IMR-90 (cell line): ENCODE measurements at regions not wholly inside any gene's neighbourhood (a gene's known extent, or its start where the extent isn't known, plus 50 kb on each side); places are given as distances from the start of the nearest gene placed in this dataset.

ENCODE experiments used
- ATAC-seq: fragments of 200-7000 bp; cut with Tn5 transposase; 2 replicates; pipeline ENCODE4 v1.9.1; 2020; ENCODE audit warnings: low read depth, mild to moderate bottlenecking, moderate library complexity
- BruUV-seq: library from RNA; stranded (reverse); fragments of 400-500 nt; replicated peaks from 2 replicates; lab custom pipeline; 2021; lab: Mats Ljungman, UMichigan
- CTCF ChIA-PET: fragments of 300-600 bp; formaldehyde crosslinking; extraction: SDS; loops from one replicate; lab custom pipeline; 2021; ENCODE audit warnings: antibody characterized with exemption; lab: Yijun Ruan, JAX
- POLR2A ChIA-PET: fragments of 300-600 bp; sonication (Branson Sonifier 250); formaldehyde crosslinking; loops from one replicate; lab custom pipeline; 2022; ENCODE audit warnings: antibody characterized with exemption; ENCODE audit not compliant: unreplicated experiment; lab: Charles Lee
- DNase-seq: peaks from one replicate; pipeline ENCODE4 v3.0.0; 2013
- H2AFZ ChIP-seq: replicated peaks from 2 replicates; pipeline ENCODE3; 2013; ENCODE audit warnings: low read length, mild to moderate bottlenecking; ENCODE audit not compliant: poor library complexity
- H2AK5ac ChIP-seq: 2 replicates; pipeline ENCODE4 v1.6.1; 2013; ENCODE audit warnings: low read depth, low read length, inconsistent platforms
- H2AK9ac ChIP-seq: replicated peaks from 2 replicates; pipeline ENCODE3; 2013; ENCODE audit warnings: mild to moderate bottlenecking, low read depth, low read length, moderate library complexity; ENCODE audit not compliant: poor library complexity
- H2BK120ac ChIP-seq: 2 replicates; pipeline ENCODE4 v1.6.1; 2013; ENCODE audit warnings: low read depth, low read length, inconsistent platforms
- H2BK15ac ChIP-seq: 3 replicates; pipeline ENCODE4 v1.6.1; 2013; ENCODE audit warnings: low read depth, low read length, inconsistent platforms
- H2BK20ac ChIP-seq: 2 replicates; pipeline ENCODE4 v1.6.1; 2013; ENCODE audit warnings: low read depth, mild to moderate bottlenecking, inconsistent platforms, low read length, moderate library complexity
- H2BK5ac ChIP-seq: 2 replicates; pipeline ENCODE4 v1.6.1; 2013; ENCODE audit warnings: mild to moderate bottlenecking, low read depth, low read length, inconsistent platforms; ENCODE audit not compliant: poor library complexity, severe bottlenecking
- H3K14ac ChIP-seq: replicated peaks from 2 replicates; pipeline ENCODE4 v1.6.1; 2013; ENCODE audit warnings: low read depth, low read length, inconsistent platforms
- H3K18ac ChIP-seq: 2 replicates; pipeline ENCODE4 v1.6.1; 2013; ENCODE audit warnings: low read depth, low read length, control low read depth
- H3K23ac ChIP-seq: 2 replicates; pipeline ENCODE4 v1.6.1; 2013; ENCODE audit warnings: low read depth, low read length, inconsistent platforms
- H3K27ac ChIP-seq: 2 replicates; pipeline ENCODE4 v1.5.1; 2013; ENCODE audit warnings: mild to moderate bottlenecking, control low read depth, low read length; ENCODE audit not compliant: insufficient read depth
- H3K27me3 ChIP-seq: 2 replicates; pipeline ENCODE4 v1.6.1; 2013; ENCODE audit warnings: low read length; ENCODE audit not compliant: control insufficient read depth, insufficient read depth
- H3K36me3 ChIP-seq: 2 replicates; pipeline ENCODE4 v1.6.1; 2013; ENCODE audit warnings: low read length, mixed read lengths; ENCODE audit not compliant: control insufficient read depth, insufficient read depth
- H3K4ac ChIP-seq: 2 replicates; pipeline ENCODE4 v1.6.1; 2013; ENCODE audit warnings: low read depth, low read length, inconsistent platforms
- H3K4me1 ChIP-seq: 2 replicates; pipeline ENCODE4 v1.6.1; 2013; ENCODE audit warnings: low read length, mixed read lengths; ENCODE audit not compliant: control insufficient read depth, insufficient read depth
- H3K4me2 ChIP-seq: 2 replicates; pipeline ENCODE4 v1.6.1; 2013; ENCODE audit warnings: low read depth, mild to moderate bottlenecking, control low read depth, low read length, moderate library complexity
- H3K4me3 ChIP-seq: 2 replicates; pipeline ENCODE4 v1.5.1; 2013; ENCODE audit warnings: low read depth, mild to moderate bottlenecking, control low read depth, low read length, moderate library complexity; ENCODE audit not compliant: insufficient read depth
- H3K56ac ChIP-seq: 2 replicates; pipeline ENCODE4 v1.6.1; 2013; ENCODE audit warnings: low read length, inconsistent platforms; ENCODE audit not compliant: insufficient read depth; ENCODE audit errors: extremely low read depth
- H3K79me1 ChIP-seq, 2 experiments: 2 replicates each; pipeline ENCODE4 v1.6.1; 2013; ENCODE audit warnings: low read length in 2 of 2, inconsistent platforms in 1 of 2, low read depth in 1 of 2
- H3K9ac ChIP-seq: 2 replicates; pipeline ENCODE4 v1.6.1; 2013; ENCODE audit warnings: low read depth, low read length, control low read depth
- H3K9me1 ChIP-seq: 2 replicates; pipeline ENCODE4 v1.6.1; 2013; ENCODE audit warnings: low read length, inconsistent platforms; ENCODE audit not compliant: insufficient read depth
- H3K9me3 ChIP-seq: 2 replicates; pipeline ENCODE4 v1.6.1; 2013; ENCODE audit warnings: low read length; ENCODE audit not compliant: control insufficient read depth, insufficient read depth
- H4K20me1 ChIP-seq: 2 replicates; pipeline ENCODE4 v1.6.1; 2013; ENCODE audit warnings: low read length, inconsistent platforms; ENCODE audit not compliant: insufficient read depth
- H4K5ac ChIP-seq: 2 replicates; pipeline ENCODE4 v1.6.1; 2013; ENCODE audit warnings: mild to moderate bottlenecking, low read depth, low read length, control low read depth
- H4K8ac ChIP-seq, 2 experiments: 2 replicates each; pipeline ENCODE4 v1.6.1; 2013; ENCODE audit warnings: low read depth in 2 of 2, low read length in 2 of 2, control low read depth in 1 of 2, inconsistent platforms in 1 of 2
- H4K91ac ChIP-seq: 2 replicates; pipeline ENCODE4 v1.6.1; 2013; ENCODE audit warnings: low read depth, low read length, inconsistent platforms; ENCODE audit not compliant: insufficient read depth
- BHLHE40 ChIP-seq: fragments of 150-350 bp; IDR thresholded peaks from 2 replicates; pipeline ENCODE4 v1.6.1; 2016; ENCODE audit warnings: mild to moderate bottlenecking, low read depth, low read length
- CEBPB ChIP-seq: IDR thresholded peaks from 2 replicates; pipeline ENCODE4 v1.6.1; 2012; ENCODE audit warnings: low read depth, low read length, improper control_type of control experiment
- CHD1 ChIP-seq: IDR thresholded peaks from 2 replicates; pipeline ENCODE4 v1.6.1; 2012; ENCODE audit warnings: low read depth, low read length, improper control_type of control experiment
- CTCF ChIP-seq: conservative IDR thresholded peaks from 2 replicates; pipeline ENCODE4 v1.5.1; 2012; ENCODE audit warnings: mild to moderate bottlenecking, low read depth, low read length, improper control_type of control experiment
- FOS ChIP-seq: fragments of 150-350 bp; IDR thresholded peaks from 2 replicates; pipeline ENCODE4 v1.6.1; 2016; ENCODE audit warnings: low read depth, low read length
- MAFK ChIP-seq: IDR thresholded peaks from 2 replicates; pipeline ENCODE4 v1.6.1; 2012; ENCODE audit warnings: low read depth, low read length, improper control_type of control experiment
- MAZ ChIP-seq: IDR thresholded peaks from 2 replicates; pipeline ENCODE4 v1.6.1; 2012; ENCODE audit warnings: low read depth, mild to moderate bottlenecking, low read length, improper control_type of control experiment, moderate library complexity, borderline replicate concordance
- MXI1 ChIP-seq: IDR thresholded peaks from 2 replicates; pipeline ENCODE4 v1.6.1; 2012; ENCODE audit warnings: low read depth, mild to moderate bottlenecking, low read length, moderate library complexity, borderline replicate concordance
- NFE2L2 ChIP-seq: fragments of 150-350 bp; IDR thresholded peaks from 2 replicates; pipeline ENCODE4 v1.6.1; 2016; ENCODE audit warnings: low read depth, mild to moderate bottlenecking, low read length
- POLR2A ChIP-seq: IDR thresholded peaks from 2 replicates; pipeline ENCODE4 v1.6.1; 2012; ENCODE audit warnings: mild to moderate bottlenecking, low read depth, low read length
- RAD21 ChIP-seq: IDR thresholded peaks from 2 replicates; pipeline ENCODE4 v1.6.1; 2012; ENCODE audit warnings: low read length, improper control_type of control experiment
- RCOR1 ChIP-seq: IDR thresholded peaks from 2 replicates; pipeline ENCODE4 v1.6.1; 2012; ENCODE audit warnings: mild to moderate bottlenecking, low read length, improper control_type of control experiment; ENCODE audit not compliant: insufficient replicate concordance
- RFX5 ChIP-seq: IDR thresholded peaks from 2 replicates; pipeline ENCODE4 v1.8.0; 2012; ENCODE audit warnings: low read depth, mild to moderate bottlenecking, low read length, moderate library complexity
- SMC3 ChIP-seq: fragments of 150-350 bp; IDR thresholded peaks from 2 replicates; pipeline ENCODE4 v1.6.1; 2016; ENCODE audit warnings: low read depth, mild to moderate bottlenecking, antibody characterized with exemption, low read length, moderate library complexity
- WGBS, 2 experiments: methylation state at CpG; one replicate each; pipeline versions ENCODE4 v1.1.5 to v1.1.7; 2013; ENCODE audit warnings: missing lambda C conversion rate in 2 of 2; ENCODE audit not compliant: insufficient read length in 1 of 2; ENCODE audit errors: extremely low coverage in 2 of 2; 5-methylcytosine and 5-hydroxymethylcytosine counted together
- dilution Hi-C: fragments of 300-500 bp; cut with HindIII; formaldehyde crosslinking; loops from one replicate; pipeline ENCODE4 v1.14.3; 2018; ENCODE audit warnings: low sequenced_read_pairs; ENCODE audit not compliant: unreplicated experiment
- in situ Hi-C: fragments of 300-500 bp; cut with MboI; formaldehyde crosslinking; loops from 3 replicates; pipeline ENCODE4 v1.14.3; 2019; ENCODE audit warnings: low sequenced_read_pairs, inconsistent platforms, mixed read lengths
- intact Hi-C: fragments of 100-400 bp; cut with micrococcal nuclease; formaldehyde crosslinking; loops from 2 replicates; pipeline ENCODE4 v1.10.0; 2022
- TF ChIP-seq, protein P1 (sequence below): fragments of 150-350 bp; IDR thresholded peaks from 2 replicates; pipeline ENCODE4 v1.6.1; 2017; ENCODE audit warnings: mild to moderate bottlenecking, antibody characterized with exemption, low read length, low read depth
- TF ChIP-seq, protein P2 (sequence below): fragments of 150-350 bp; IDR thresholded peaks from 2 replicates; pipeline ENCODE4 v1.6.1; 2016; ENCODE audit warnings: low read depth, mild to moderate bottlenecking, low read length, moderate library complexity, borderline replicate concordance

DNA sequence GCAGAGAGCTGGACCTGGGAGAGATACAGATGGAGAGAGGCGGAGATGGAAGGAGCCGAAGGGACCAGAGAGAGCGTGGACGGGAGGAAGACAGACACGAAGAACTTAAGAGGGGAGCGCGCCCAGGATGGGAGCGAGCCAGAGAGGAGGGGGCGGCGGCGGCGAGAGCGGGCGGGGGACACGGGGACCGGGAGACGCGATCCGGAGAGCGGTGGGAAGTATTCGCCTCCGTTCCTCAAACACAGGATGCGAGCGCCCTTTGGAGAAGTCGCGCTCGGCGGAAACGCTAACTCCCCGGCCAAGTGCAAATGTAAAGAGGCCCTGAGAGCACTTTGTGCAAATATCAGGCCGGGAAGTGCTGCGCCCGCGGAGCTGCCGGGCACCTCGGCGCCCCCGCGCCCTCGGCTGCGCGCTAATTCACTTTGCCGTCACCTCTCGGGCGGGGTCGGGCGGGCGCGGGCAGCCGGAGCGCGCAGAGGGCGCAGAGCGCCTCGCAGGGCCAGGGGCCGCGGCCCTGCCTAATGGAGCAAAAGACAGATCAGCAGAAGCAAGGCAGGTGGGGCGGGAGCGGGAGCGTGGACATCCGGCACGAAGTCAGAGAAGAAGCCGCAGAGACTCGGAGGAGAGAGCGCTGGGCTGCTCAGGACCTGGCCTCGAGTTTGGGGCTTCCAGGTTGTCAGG lies 281.2 kb downstream of the RRAGC start:
- no peak overlapping the region for H2BK15ac ChIP-seq
- BruUV-seq = no TSS peak
- H3K79me1 ChIP-seq = no peaks in the 10 kb centered on the region
- in situ Hi-C loops = no loop called here
- DNase-seq (no peak), ATAC-seq (no peak)
- no peak overlapping the region for H3K9ac ChIP-seq
- H3K4me1 ChIP-seq = no peaks in the 10 kb centered on the region
- no peak overlapping the region for H3K56ac ChIP-seq
- intact Hi-C loops = no loop called here
- no peak overlapping the region for H3K23ac ChIP-seq
- no peak overlapping the region for H3K4me2 ChIP-seq
- no peak overlapping the region for H3K4me3 ChIP-seq
- H3K14ac ChIP-seq = no peak overlapping the region
- H2BK20ac ChIP-seq = no peak overlapping the region
- H4K8ac ChIP-seq = no peak overlapping the region
- H4K5ac ChIP-seq = no peak overlapping the region
- H3K4ac ChIP-seq = no peak overlapping the region
- no peak overlapping the region for H3K27ac ChIP-seq
- TF ChIP-seq BHLHE40 (no peak), CEBPB (no peak), MXI1 (no peak), CHD1 (no peak), MAZ (no peak), RFX5 (no peak), MAFK (no peak), SMC3 (no peak), RCOR1 (no peak), RAD21 (no peak), CTCF (no peak), NFE2L2 (no peak), FOS (no peak), POLR2A (no peak)
- TF ChIP-seq, protein P1, sequence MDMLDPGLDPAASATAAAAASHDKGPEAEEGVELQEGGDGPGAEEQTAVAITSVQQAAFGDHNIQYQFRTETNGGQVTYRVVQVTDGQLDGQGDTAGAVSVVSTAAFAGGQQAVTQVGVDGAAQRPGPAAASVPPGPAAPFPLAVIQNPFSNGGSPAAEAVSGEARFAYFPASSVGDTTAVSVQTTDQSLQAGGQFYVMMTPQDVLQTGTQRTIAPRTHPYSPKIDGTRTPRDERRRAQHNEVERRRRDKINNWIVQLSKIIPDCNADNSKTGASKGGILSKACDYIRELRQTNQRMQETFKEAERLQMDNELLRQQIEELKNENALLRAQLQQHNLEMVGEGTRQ = no peak
- TF ChIP-seq, protein P2, sequence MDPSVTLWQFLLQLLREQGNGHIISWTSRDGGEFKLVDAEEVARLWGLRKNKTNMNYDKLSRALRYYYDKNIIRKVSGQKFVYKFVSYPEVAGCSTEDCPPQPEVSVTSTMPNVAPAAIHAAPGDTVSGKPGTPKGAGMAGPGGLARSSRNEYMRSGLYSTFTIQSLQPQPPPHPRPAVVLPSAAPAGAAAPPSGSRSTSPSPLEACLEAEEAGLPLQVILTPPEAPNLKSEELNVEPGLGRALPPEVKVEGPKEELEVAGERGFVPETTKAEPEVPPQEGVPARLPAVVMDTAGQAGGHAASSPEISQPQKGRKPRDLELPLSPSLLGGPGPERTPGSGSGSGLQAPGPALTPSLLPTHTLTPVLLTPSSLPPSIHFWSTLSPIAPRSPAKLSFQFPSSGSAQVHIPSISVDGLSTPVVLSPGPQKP = no peak
- no peak overlapping the region for H3K18ac ChIP-seq
- H3K9me1 ChIP-seq = no peaks in the 10 kb centered on the region
- no peak overlapping the region for H2BK120ac ChIP-seq
- H2AFZ ChIP-seq = no peak overlapping the region
- no peak overlapping the region for H2BK5ac ChIP-seq
- no peak overlapping the region for H2AK5ac ChIP-seq
- H4K20me1 ChIP-seq = no peaks in the 10 kb centered on the region
- no peaks in the 10 kb centered on the region for H3K36me3 ChIP-seq
- CTCF ChIA-PET = interaction anchor here (1.5 kb wide), 1 partner anchor 9 kb away, joined by 4 read pairs; no protein-coding TSS in a partner anchor
- H3K9me3 ChIP-seq = no peaks in the 10 kb centered on the region
- H3K27me3 ChIP-seq = peaks cover 11% of the 10 kb centered on the region; the same call in 1 of the 2 replicates
- no peak overlapping the region for H4K91ac ChIP-seq
- H2AK9ac ChIP-seq = no peak overlapping the region
- WGBS, 2 experiments = 5% methylated on average over 44 of the region's 66 CpGs; no CpG with 5 or more reads in 1 of the 2 experiments
- dilution Hi-C loops = no loop called here
- POLR2A ChIA-PET = no interaction called here
